T-helper 2 cell treated with Interferon-gamma antibody and Interleukin-4, amounts not matched to agents 5 μg/mL and 100 μg/mL, for 36 hours (primary cell): ENCODE measurements at regions not wholly inside any gene's neighbourhood (a gene's known extent, or its start where the extent isn't known, plus 50 kb on each side); places are given as distances from the start of the nearest gene placed in this dataset.

Experiments
- DNase-seq: peaks from one replicate; pipeline ENCODE4 v3.0.0; 2021; ENCODE audit warnings: low spot score
- H3K27ac Mint-ChIP-seq: one replicate; pipeline ENCODE4 v1.8.0; 2021; ENCODE audit warnings: mild to moderate bottlenecking, mixed read lengths
- H3K27me3 Mint-ChIP-seq: one replicate; pipeline ENCODE4 v1.8.0; 2021; ENCODE audit warnings: low read depth, mixed read lengths
- H3K36me3 Mint-ChIP-seq: one replicate; pipeline ENCODE4 v1.8.0; 2021; ENCODE audit warnings: low read depth, mixed read lengths
- H3K4me1 Mint-ChIP-seq: one replicate; pipeline ENCODE4 v1.8.0; 2021; ENCODE audit warnings: low read depth, mixed read lengths
- H3K4me3 Mint-ChIP-seq: one replicate; pipeline ENCODE4 v1.8.0; 2022; ENCODE audit warnings: mild to moderate bottlenecking, moderate library complexity, mixed read lengths
- H3K9me3 Mint-ChIP-seq: one replicate; pipeline ENCODE4 v1.8.0; 2021; ENCODE audit warnings: mixed read lengths

GRCh38 chr4:145299380-145300076 is 119.1 kb upstream of the OTUD4 start:
- Mint-ChIP-seq H3K4me3 (peak overlapping the region; percentile 25), H3K9me3 (no peaks in the 10 kb centered on the region), H3K4me1 (peaks cover 8% of the 10 kb centered on the region), H3K36me3 (no peaks in the 10 kb centered on the region), H3K27ac (no peak overlapping the region), H3K27me3 (peaks cover 8% of the 10 kb centered on the region)
- peak; percentile 85 for DNase-seq

GRCh38 chr4:145298885-145299284 is 118.5 kb upstream of the OTUD4 start:
- H3K4me3 Mint-ChIP-seq = no peak overlapping the region
- H3K27ac Mint-ChIP-seq = no peak overlapping the region

GRCh38 chr4:145297556-145297955 is 117.2 kb upstream of the OTUD4 start:
- no peak overlapping the region for H3K4me3 Mint-ChIP-seq

More at GRCh38 chr4:145298885-145299284, 118.5 kb upstream of the OTUD4 start:
- no peaks in the 10 kb centered on the region for H3K36me3 Mint-ChIP-seq
- no peak for DNase-seq
- no peaks in the 10 kb centered on the region for H3K9me3 Mint-ChIP-seq
- peaks cover 8% of the 10 kb centered on the region for H3K4me1 Mint-ChIP-seq
- H3K27me3 Mint-ChIP-seq = peaks cover 8% of the 10 kb centered on the region

GRCh38 chr4:145295547-145295946 is 115.2 kb upstream of the OTUD4 start:
- no peak for DNase-seq
- Mint-ChIP-seq H3K9me3 (no peaks in the 10 kb centered on the region), H3K27ac (no peak overlapping the region), H3K4me1 (peaks cover 8% of the 10 kb centered on the region), H3K4me3 (no peak overlapping the region), H3K27me3 (peaks cover 11% of the 10 kb centered on the region), H3K36me3 (no peaks in the 10 kb centered on the region)

More at GRCh38 chr4:145297556-145297955, 117.2 kb upstream of the OTUD4 start:
- Mint-ChIP-seq H3K4me1 (peaks cover 8% of the 10 kb centered on the region), H3K9me3 (no peaks in the 10 kb centered on the region), H3K27me3 (peaks cover 11% of the 10 kb centered on the region), H3K27ac (no peak overlapping the region), H3K36me3 (no peaks in the 10 kb centered on the region)
- no peak for DNase-seq

GRCh38 chr4:145295122-145295521 is 114.7 kb upstream of the OTUD4 start:
- H3K27me3 Mint-ChIP-seq = peaks cover 11% of the 10 kb centered on the region
- peaks cover 7% of the 10 kb centered on the region for H3K4me1 Mint-ChIP-seq
- no peak overlapping the region for H3K4me3 Mint-ChIP-seq
- no peak overlapping the region for H3K27ac Mint-ChIP-seq
- no peaks in the 10 kb centered on the region for H3K9me3 Mint-ChIP-seq
- DNase-seq = no peak
- H3K36me3 Mint-ChIP-seq = no peaks in the 10 kb centered on the region

- Mint-ChIP-seq H3K4me3 (no peak overlapping the region), H3K9me3 (no peaks in the 10 kb centered on the region), H3K27ac (no peak overlapping the region), H3K36me3 (no peaks in the 10 kb centered on the region), H3K4me1 (no peaks in the 10 kb centered on the region), H3K27me3 (peaks cover 11% of the 10 kb centered on the region)
- no peak for DNase-seq
Measured at GRCh38 chr4:145293658-145294057, 113.3 kb upstream of the OTUD4 start.

- no peak overlapping the region for H3K4me3 Mint-ChIP-seq
- no peak overlapping the region for H3K27ac Mint-ChIP-seq
- no peaks in the 10 kb centered on the region for H3K36me3 Mint-ChIP-seq
Measured at GRCh38 chr4:145290955-145291354, 110.6 kb upstream of the OTUD4 start.

GRCh38 chr4:145289403-145290076 is 109.2 kb upstream of the OTUD4 start:
- no peaks in the 10 kb centered on the region for H3K4me1 Mint-ChIP-seq
- H3K36me3 Mint-ChIP-seq = no peaks in the 10 kb centered on the region
- H3K9me3 Mint-ChIP-seq = no peaks in the 10 kb centered on the region
- DNase-seq = no peak
- no peak overlapping the region for H3K27ac Mint-ChIP-seq
- H3K27me3 Mint-ChIP-seq = peaks cover 17% of the 10 kb centered on the region
- no peak overlapping the region for H3K4me3 Mint-ChIP-seq

More at GRCh38 chr4:145290955-145291354, 110.6 kb upstream of the OTUD4 start:
- peaks cover 17% of the 10 kb centered on the region for H3K27me3 Mint-ChIP-seq
- no peaks in the 10 kb centered on the region for H3K4me1 Mint-ChIP-seq
- no peaks in the 10 kb centered on the region for H3K9me3 Mint-ChIP-seq
- no peak for DNase-seq

- Mint-ChIP-seq H3K9me3 (no peaks in the 10 kb centered on the region), H3K4me3 (no peak overlapping the region), H3K27me3 (peaks cover 14% of the 10 kb centered on the region), H3K27ac (no peak overlapping the region), H3K36me3 (no peaks in the 10 kb centered on the region), H3K4me1 (no peaks in the 10 kb centered on the region)
- DNase-seq = no peak
Measured at GRCh38 chr4:145287351-145287750, 107.0 kb upstream of the OTUD4 start.

- Mint-ChIP-seq H3K27me3 (peaks cover 16% of the 10 kb centered on the region), H3K4me1 (no peaks in the 10 kb centered on the region), H3K4me3 (no peak overlapping the region), H3K9me3 (no peaks in the 10 kb centered on the region), H3K27ac (no peak overlapping the region), H3K36me3 (no peaks in the 10 kb centered on the region)
- DNase-seq = no peak
Measured at GRCh38 chr4:145285928-145286327, 105.5 kb upstream of the OTUD4 start.

- H3K9me3 Mint-ChIP-seq = no peaks in the 10 kb centered on the region
- H3K27me3 Mint-ChIP-seq = peaks cover 16% of the 10 kb centered on the region
- no peak for DNase-seq
- no peaks in the 10 kb centered on the region for H3K36me3 Mint-ChIP-seq
- no peaks in the 10 kb centered on the region for H3K4me1 Mint-ChIP-seq
- H3K27ac Mint-ChIP-seq = no peak overlapping the region
- H3K4me3 Mint-ChIP-seq = no peak overlapping the region
Measured at GRCh38 chr4:145283909-145284308, 103.5 kb upstream of the OTUD4 start.

GRCh38 chr4:145281951-145282350 is 101.6 kb upstream of the OTUD4 start:
- H3K9me3 Mint-ChIP-seq = no peaks in the 10 kb centered on the region
- no peak overlapping the region for H3K27ac Mint-ChIP-seq
- no peaks in the 10 kb centered on the region for H3K4me1 Mint-ChIP-seq
- peaks cover 19% of the 10 kb centered on the region for H3K27me3 Mint-ChIP-seq
- no peaks in the 10 kb centered on the region for H3K36me3 Mint-ChIP-seq
- H3K4me3 Mint-ChIP-seq = no peak overlapping the region
- DNase-seq = no peak

GRCh38 chr4:145281224-145281623 is 100.8 kb upstream of the OTUD4 start:
- H3K9me3 Mint-ChIP-seq = no peaks in the 10 kb centered on the region

GRCh38 chr4:145280541-145280940 is 100.2 kb upstream of the OTUD4 start:
- Mint-ChIP-seq H3K4me3 (no peak overlapping the region), H3K27me3 (peaks cover 9% of the 10 kb centered on the region), H3K4me1 (no peaks in the 10 kb centered on the region), H3K9me3 (no peaks in the 10 kb centered on the region), H3K36me3 (no peaks in the 10 kb centered on the region), H3K27ac (no peak overlapping the region)
- DNase-seq = no peak

More at GRCh38 chr4:145281224-145281623, 100.8 kb upstream of the OTUD4 start:
- H3K27me3 Mint-ChIP-seq = peaks cover 13% of the 10 kb centered on the region
- no peak overlapping the region for H3K4me3 Mint-ChIP-seq
- DNase-seq = no peak
- no peaks in the 10 kb centered on the region for H3K4me1 Mint-ChIP-seq
- H3K36me3 Mint-ChIP-seq = no peaks in the 10 kb centered on the region
- H3K27ac Mint-ChIP-seq = no peak overlapping the region
